ENCODE measurements at regions not wholly inside any gene's neighbourhood (a gene's known extent, or its start where the extent isn't known, plus 50 kb on each side); places are given as distances from the start of the nearest gene placed in this dataset.

GRCh38 chr14:26289891-26290486, 307.8 kb downstream of the NOVA1 start:
- no peaks in the 10 kb centered on the region for H3K9me2 ChIP-seq (replicated peaks; ENCODE audit: insufficient read depth)
- no peaks in the 10 kb centered on the region for H3K9me3 ChIP-seq (ENCODE audit: low read depth)
- no peaks in the 10 kb centered on the region for H3K4me1 ChIP-seq (ENCODE audit: insufficient read depth)
- H3K27ac ChIP-seq = no peak overlapping the region
- no peaks in the 10 kb centered on the region for H3K79me2 ChIP-seq
- no peak for DNase-seq (ENCODE audit: low spot score)
- no peak overlapping the region for H3K4me2 ChIP-seq
- H3K27me3 ChIP-seq = no peaks in the 10 kb centered on the region
- no peak overlapping the region for H2AFZ ChIP-seq
- no peaks in the 10 kb centered on the region for H3K36me3 ChIP-seq (replicated peaks; ENCODE audit: insufficient read depth, low read depth)
- H3K4me3 ChIP-seq = no peak overlapping the region
- H4K20me1 ChIP-seq (ENCODE audit: insufficient read depth, poor library complexity, severe bottlenecking) = no peaks in the 10 kb centered on the region
- no peak for TF ChIP-seq EZH2 (IDR thresholded peaks at IDR 0.05; ENCODE audit: borderline replicate concordance)
- TF ChIP-seq EZH2phosphoT487 (IDR thresholded peaks at IDR 0.05; ENCODE audit: low read depth, severe bottlenecking, unreplicated experiment) = no peak
- TF ChIP-seq CTCF (IDR thresholded peaks at IDR 0.05; ENCODE audit: poor library complexity) = no peak
- WGBS (ENCODE audit: low lambda C conversion rate, missing lambda C conversion rate) = 62% methylated on average over 4 of the region's 4 CpGs

- Histone ChIP-seq H3K9me2 (replicated peaks; ENCODE audit: insufficient read depth) (no peaks in the 10 kb centered on the region), H3K4me3 (no peak overlapping the region), H3K79me2 (no peaks in the 10 kb centered on the region), H3K4me1 (ENCODE audit: insufficient read depth) (peaks cover under 1% of the 10 kb centered on the region), H3K27ac (no peak overlapping the region), H3K9me3 (ENCODE audit: low read depth) (no peaks in the 10 kb centered on the region), H2AFZ (no peak overlapping the region), H4K20me1 (ENCODE audit: insufficient read depth, poor library complexity, severe bottlenecking) (no peaks in the 10 kb centered on the region), H3K4me2 (peak overlapping the region; percentile 5), H3K36me3 (replicated peaks; ENCODE audit: insufficient read depth, low read depth) (no peaks in the 10 kb centered on the region), H3K27me3 (no peaks in the 10 kb centered on the region)
- no peak for TF ChIP-seq EZH2 (IDR thresholded peaks at IDR 0.05; ENCODE audit: borderline replicate concordance)
- TF ChIP-seq CTCF (IDR thresholded peaks at IDR 0.05; ENCODE audit: poor library complexity) = no peak
- no peak for TF ChIP-seq EZH2phosphoT487 (IDR thresholded peaks at IDR 0.05; ENCODE audit: low read depth, severe bottlenecking, unreplicated experiment)
- 3% methylated on average over 1 of the region's 1 CpG for WGBS (ENCODE audit: low lambda C conversion rate, missing lambda C conversion rate)
- DNase-seq (ENCODE audit: low spot score) = no peak
Observed at GRCh38 chr14:26286913-26287205, 311.0 kb downstream of the NOVA1 start.

GRCh38 chr14:26286081-26286912, 311.5 kb downstream of the NOVA1 start:
- Histone ChIP-seq H3K27me3 (no peaks in the 10 kb centered on the region), H2AFZ (no peak overlapping the region), H4K20me1 (ENCODE audit: insufficient read depth, poor library complexity, severe bottlenecking) (no peaks in the 10 kb centered on the region), H3K4me3 (no peak overlapping the region), H3K79me2 (no peaks in the 10 kb centered on the region), H3K9me3 (ENCODE audit: low read depth) (no peaks in the 10 kb centered on the region), H3K27ac (no peak overlapping the region), H3K4me1 (ENCODE audit: insufficient read depth) (peaks cover 4% of the 10 kb centered on the region), H3K4me2 (peak overlapping the region; percentile 5), H3K9me2 (replicated peaks; ENCODE audit: insufficient read depth) (no peaks in the 10 kb centered on the region), H3K36me3 (replicated peaks; ENCODE audit: insufficient read depth, low read depth) (no peaks in the 10 kb centered on the region)
- 66% methylated on average over 9 of the region's 9 CpGs for WGBS (ENCODE audit: low lambda C conversion rate, missing lambda C conversion rate)
- TF ChIP-seq CTCF (IDR thresholded peaks at IDR 0.05; ENCODE audit: poor library complexity) (no peak), EZH2phosphoT487 (IDR thresholded peaks at IDR 0.05; ENCODE audit: low read depth, severe bottlenecking, unreplicated experiment) (no peak), EZH2 (IDR thresholded peaks at IDR 0.05; ENCODE audit: borderline replicate concordance) (no peak)
- DNase-seq (ENCODE audit: low spot score) = no peak

Measured in hepatocyte (in vitro differentiated cells).